ENCODE measurements at regions not wholly inside any gene's neighbourhood (a gene's known extent, or its start where the extent isn't known, plus 50 kb on each side); places are given as distances from the start of the nearest gene placed in this dataset.

DNA sequence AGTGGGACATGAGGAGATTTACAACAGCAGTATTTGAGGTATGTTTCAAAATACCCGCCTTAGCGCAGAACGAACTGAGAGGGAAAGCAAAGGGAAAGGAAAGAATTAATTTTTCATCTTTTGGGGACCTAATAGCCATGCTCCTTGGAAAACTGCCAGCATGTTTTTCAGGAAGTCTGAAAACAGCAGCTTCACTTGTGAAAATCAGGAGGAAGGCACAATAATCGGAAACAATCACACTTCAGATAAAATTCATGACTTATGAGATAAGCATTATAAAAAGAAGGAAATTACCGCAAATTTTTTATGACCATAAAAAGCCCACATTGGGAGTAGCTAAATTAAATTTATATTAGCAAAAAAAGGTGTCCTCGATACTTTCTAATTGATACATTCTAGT is 541.1 kb downstream of the HAO1 start:
- TF ChIP-seq, protein P1, sequence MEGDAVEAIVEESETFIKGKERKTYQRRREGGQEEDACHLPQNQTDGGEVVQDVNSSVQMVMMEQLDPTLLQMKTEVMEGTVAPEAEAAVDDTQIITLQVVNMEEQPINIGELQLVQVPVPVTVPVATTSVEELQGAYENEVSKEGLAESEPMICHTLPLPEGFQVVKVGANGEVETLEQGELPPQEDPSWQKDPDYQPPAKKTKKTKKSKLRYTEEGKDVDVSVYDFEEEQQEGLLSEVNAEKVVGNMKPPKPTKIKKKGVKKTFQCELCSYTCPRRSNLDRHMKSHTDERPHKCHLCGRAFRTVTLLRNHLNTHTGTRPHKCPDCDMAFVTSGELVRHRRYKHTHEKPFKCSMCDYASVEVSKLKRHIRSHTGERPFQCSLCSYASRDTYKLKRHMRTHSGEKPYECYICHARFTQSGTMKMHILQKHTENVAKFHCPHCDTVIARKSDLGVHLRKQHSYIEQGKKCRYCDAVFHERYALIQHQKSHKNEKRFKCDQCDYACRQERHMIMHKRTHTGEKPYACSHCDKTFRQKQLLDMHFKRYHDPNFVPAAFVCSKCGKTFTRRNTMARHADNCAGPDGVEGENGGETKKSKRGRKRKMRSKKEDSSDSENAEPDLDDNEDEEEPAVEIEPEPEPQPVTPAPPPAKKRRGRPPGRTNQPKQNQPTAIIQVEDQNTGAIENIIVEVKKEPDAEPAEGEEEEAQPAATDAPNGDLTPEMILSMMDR (IDR thresholded peaks at IDR 0.05) = no peak
- TF ChIP-seq, protein P2, sequence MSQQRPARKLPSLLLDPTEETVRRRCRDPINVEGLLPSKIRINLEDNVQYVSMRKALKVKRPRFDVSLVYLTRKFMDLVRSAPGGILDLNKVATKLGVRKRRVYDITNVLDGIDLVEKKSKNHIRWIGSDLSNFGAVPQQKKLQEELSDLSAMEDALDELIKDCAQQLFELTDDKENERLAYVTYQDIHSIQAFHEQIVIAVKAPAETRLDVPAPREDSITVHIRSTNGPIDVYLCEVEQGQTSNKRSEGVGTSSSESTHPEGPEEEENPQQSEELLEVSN (IDR thresholded peaks at IDR 0.05; ENCODE audit: borderline replicate concordance, low read depth) = no peak
- TF ChIP-seq HDAC2 (IDR thresholded peaks at IDR 0.05) (no peak), CHD4 (IDR thresholded peaks at IDR 0.05; ENCODE audit: borderline replicate concordance) (no peak)

Measured in A549 (cell line).